HK-2 (cell line): ENCODE measurements at regions not wholly inside any gene's neighbourhood (a gene's known extent, or its start where the extent isn't known, plus 50 kb on each side); places are given as distances from the start of the nearest gene placed in this dataset.

ENCODE experiments used
- DNase-seq: peaks from one replicate; pipeline ENCODE4 v3.0.0-alpha.2; 2018; ENCODE audit not compliant: unreplicated experiment

DNA sequence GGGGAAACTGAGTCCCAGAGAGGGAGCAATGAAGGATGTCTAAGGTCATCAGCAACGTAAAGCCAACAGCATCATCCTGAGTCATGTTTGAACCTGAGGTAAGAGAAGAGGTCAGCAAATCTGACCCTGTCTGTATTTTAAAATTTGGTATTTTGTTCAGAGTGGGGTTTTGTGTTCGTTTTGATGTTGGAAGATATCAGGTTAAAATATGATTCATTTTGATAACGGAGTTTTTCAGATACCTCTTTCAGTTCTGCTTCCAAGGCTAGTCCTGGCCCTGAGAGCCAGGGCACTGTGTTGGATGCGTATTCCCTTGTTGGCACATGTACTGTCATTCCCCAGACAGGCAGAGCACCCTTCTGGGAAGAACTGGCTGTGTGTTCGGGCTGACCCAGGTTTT is 291.0 kb downstream of the NSG2 start:
- no peak for DNase-seq

DNA sequence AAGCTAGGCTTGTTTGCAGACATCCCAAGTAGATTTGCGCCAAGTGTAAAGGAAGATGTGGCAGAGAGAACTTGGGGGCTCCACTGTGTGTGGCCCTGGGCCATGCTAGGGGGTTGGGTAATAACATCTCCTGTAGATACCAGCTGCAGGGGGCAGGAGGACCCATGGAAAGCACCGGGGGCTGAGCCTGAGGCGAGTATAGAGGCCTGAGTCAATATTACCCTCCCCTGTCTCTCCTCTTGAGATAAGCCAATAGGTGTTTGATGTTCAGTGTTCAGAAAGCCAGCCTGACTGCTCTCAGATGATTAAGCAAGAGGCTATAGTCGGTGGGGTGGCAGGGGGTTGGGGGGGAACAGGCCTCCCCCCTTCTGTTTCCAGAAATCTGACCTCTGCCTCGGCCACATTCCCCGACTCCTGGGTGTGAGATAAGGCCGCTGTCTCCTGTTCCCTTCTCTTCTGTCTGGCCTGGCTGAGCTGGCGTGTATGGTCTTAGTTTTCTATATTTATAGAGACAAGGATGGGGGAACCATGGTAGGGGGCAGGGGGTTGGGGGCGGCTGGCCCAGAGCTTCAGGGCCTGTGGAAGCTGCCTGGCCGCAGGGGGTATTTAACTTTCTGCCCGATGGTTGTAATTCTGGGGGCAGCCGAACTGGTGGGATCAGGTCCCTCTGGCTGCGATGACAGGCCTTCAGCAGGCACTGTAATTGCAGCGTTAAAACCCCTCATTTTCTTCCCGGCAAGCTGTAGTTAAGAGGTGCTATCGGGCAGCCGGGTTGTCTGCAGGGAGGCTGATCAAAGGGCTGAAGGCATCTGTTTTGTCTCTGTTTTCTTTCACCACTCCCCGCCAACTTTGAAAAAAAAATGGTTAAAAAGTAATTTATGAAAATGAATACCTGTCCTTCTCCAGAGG is 292.0 kb downstream of the NSG2 start:
- no peak for DNase-seq

DNA sequence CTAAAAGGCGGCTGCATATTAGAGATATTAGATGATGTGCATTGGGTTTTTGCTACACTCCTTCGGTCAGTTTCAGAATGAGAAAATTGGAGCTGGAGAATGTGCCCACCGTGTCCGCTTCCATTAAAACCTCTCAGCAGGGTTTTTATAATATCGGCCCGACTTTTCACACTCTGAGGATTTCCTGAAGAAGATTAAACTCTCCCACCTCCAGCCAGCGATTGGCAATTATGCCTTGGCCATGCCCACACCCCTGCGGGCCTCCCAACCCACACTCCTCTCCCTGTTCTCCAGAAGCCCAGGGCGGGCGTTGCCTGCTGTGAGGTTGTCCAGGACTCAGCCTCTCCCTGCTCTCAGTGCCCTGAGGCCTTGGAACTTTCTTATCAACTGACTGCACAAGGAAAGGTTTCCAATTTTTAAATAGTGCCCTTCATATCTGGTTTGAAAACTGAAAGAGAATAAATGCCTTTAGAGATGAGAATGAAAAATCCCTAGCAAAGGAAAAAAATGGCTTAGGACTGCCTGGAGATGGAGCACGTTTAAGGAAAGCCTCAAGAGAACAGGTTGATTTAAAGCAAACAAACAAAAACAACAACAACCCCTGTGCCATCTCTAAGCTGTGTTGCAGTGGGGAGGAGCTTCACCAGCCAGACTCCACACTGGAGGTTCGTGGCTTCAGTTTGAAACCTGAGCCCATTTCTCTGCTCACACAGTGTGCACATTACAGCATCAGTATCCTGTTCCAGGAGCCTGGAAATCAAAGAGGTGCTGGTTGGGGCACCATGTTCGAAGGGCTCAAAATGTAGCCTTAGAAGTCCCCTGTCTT is 292.9 kb downstream of the NSG2 start:
- DNase-seq, result no peak

DNA sequence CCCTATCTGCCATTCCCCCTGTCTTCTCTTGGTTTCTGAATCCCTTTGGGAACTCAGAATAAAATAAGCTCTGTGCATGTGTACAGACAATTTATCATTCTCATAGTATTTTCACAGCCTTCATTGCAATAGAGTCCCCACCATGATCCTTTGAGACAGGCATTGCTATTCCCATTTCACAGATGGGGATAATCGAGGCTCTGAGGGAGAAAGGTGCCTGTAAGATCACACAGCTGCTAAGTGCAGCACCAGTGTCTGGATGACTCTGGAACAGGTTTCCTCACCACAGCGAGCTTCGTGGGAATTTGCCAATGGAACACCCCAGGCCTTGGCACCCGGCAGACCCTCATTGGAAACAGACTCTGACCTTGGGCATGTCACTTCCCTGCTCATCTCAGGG is 293.6 kb downstream of the NSG2 start:
- no peak for DNase-seq

DNA sequence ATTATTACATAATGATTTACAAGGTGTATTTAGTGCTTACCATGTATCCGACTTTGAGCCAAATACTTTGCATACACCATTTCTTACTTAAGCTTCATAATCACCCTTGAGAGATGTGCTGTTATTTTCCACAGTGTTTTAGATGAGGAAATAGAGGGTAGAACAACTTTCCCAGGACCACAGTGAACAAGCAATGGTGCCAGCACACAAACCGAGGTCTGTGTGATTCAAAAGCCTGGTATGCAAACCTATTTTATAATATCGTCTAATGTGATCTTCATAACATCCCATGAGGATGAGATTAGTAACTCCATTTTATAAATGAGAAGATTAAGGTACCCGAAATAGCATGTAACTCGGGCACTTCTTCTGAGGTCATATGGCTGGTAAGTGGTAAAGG is 294.7 kb downstream of the NSG2 start:
- no peak for DNase-seq

DNA sequence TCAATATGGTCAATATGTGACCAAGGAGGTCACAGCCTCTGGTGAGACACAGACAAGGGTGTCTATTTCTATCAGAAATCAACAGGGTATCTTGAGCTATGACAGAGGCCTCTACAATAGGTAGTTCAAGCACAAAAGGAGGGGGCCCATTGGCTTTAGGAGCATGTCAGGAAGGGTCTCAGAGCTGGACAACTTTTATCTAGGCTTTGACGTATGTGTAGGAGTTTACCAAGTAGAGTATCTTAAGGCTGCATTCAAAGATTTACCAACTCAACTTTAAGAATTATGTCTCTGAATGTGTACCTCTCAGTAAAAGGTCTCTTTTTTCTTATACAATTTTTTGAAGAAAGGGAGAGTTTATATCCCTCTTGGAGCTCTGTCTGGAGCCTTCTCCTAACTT is 297.2 kb downstream of the NSG2 start:
- DNase-seq, result no peak

DNA sequence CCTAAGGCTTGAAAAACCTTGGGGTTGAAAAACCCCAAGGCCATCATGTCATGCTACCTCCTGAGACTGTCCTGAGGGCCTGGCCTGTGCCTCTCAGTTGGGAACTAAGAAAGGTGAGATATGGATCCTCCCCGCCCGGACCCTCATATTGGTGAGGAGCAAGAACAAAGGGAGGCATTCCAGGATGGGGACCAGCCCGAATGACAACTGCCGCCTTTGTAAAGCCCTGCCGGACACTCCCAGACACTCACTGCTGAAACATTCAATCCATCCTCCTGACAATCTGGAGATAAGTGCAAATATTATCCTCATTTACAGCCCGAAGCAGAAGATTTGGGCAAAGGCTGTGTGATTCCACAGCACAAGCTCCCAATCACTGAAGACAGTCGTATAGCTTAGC is 298.3 kb downstream of the NSG2 start:
- DNase-seq, result no peak

DNA sequence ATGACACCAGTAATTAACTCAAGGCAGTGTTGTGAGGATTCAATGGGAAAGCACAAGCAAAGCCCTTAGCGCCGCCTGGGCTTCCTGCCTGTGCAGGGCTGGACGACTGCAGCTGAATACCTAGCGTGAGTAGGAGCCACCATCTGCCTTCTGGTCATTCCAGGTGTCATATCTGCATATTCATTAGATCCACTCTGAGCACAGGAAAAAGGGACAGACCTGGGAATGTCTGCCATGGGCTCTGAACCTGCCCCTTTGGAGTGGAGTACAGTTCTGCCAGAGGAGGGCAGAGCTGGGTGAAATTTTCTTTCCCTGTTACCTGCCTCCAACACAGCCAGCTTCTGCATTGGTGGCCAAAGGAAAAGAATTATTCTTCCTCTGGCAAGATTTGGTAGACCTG is 298.8 kb downstream of the NSG2 start:
- DNase-seq, result no peak

DNA sequence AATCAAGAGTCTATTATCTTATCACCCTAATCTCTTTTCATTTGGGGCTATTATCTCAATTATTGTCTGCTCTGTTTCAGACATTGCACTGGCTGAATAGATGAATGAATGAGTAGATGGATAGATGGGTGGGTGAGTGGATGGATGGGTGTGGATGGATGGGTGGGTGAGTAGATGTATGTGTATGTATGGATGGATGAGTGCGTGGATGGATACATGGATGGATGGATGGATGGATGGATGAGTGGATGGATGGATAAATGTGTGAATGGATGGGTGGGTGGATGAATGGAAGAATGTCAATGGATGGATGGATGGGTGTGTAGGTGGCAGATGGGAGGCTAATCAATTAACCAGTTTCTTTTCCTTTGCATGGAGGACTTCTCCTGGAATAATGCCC is 301.7 kb downstream of the NSG2 start:
- no peak for DNase-seq

DNA sequence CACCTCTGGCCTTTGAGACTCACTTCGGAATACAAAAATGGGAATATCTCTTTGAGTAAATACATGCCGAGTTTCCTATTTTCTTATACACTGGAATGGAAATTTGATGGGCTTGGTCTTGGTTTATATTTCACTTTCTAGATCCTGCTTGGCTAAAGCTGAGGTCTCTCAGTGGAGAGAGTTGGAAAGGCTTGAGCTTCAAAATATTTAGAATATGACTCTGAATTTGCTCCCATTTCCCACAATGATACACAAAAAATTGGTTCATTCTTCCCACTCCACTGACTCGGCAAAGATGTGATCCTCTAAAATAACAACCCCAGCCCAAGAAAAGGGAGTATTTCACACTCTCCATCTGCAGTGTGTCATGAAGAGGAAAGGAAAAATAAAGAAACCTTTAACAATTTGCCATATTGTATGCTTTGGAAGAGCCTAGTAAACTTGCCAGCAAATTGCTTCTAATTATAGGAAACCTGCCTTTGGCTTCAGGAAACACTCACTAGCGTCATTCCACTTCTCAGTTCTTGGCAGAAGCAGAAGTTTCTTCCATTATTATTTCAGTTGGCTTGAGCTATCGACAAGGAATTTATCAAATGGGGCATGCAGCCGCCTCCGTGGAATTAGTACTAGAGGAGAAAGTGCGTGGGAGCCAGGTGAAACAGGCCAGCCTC is 302.9 kb downstream of the NSG2 start:
- DNase-seq, result no peak

DNA sequence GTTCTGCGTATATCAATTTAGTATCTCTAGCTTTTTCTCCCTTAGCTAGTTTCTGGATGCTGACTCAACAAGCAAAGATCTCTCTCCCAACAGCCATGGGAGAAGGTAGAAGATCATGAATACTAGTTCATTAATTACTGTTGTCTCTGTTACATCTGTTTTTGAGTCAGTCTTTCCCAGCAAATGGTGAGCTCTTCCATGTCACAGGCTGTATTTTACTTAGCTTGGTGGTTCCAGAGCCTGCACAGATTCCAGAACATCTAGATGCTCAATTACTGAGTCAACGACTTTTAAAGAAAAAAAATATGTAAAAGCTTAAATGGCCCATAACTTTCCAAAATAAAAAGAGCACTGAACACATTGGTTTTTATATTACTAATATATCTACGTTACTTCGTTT is 307.2 kb downstream of the NSG2 start:
- no peak for DNase-seq

DNA sequence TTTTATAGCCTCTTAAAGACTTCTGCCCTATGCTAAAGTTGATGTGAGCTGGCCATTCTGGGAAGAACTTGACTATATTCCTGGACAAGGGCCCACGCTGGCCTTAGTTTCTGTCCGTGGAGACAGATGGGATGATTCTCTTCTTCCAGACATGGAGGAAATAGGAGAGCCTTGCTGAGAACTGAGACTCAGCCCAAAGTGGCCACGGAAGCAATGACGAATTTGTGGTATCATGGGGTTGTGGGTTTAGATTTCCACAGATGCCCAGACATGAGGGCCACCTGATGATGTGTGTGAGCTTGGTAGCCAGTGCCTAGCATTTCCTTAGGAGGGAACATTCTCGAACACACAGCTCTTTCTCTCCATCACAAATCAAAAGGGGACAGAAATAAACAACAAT is 309.1 kb downstream of the NSG2 start:
- no peak for DNase-seq

DNA sequence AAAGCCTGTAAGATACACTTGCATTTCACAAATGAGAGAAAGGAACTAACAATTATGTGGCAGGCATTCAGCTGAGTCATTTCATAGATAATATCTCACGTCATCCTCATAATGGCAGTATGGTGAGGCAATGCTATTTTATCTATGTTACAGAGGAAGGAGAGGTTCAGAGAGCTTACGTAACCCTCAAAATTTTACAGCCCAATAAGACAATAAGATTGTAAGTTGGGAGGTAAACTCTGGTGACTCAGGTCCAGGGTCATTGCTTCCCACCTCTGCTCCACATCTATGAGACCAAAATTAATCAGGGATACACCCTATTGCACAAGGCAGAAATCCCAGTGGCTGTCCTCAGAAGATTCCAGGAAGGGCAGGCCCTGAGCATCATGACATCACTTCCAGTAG is 309.7 kb downstream of the NSG2 start:
- no peak for DNase-seq

DNA sequence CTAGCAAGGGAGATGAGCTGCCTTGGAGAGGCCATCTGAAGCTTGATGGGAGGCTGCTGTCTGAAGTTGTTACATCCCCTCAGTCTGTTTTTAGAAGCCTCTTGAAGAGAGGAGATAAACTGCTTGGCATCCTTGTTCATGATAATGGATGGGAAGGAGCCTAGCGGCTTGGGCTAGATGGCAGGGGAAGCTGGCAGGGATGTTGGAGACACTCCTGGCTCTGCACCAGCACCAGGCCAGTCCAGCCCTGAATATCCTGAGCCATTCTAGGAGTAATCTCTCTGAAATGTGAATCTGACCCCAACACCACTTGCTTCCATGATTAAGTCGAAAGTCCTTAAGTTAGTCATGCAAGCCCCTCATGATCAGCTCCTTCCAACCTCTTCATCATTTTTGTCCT is 310.5 kb downstream of the NSG2 start:
- no peak for DNase-seq

DNA sequence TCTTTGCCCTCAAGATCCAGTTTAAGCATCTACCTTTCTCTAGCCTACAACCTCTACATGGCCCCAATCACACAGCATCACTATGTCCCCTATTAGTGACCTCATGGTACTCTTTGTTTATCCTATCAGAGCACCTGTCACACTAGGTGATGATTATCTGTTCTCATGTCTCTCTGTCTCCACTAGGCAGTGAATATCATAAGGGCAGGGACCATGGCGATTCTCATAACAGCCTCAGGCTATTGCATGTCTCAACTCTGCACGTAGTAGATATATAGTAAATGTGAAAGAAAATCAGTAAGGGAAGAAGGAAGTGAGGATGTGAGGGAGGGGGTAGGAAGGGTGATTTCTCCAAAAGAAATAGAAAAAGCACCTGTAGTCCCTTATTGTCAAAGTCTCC is 311.0 kb downstream of the NSG2 start:
- DNase-seq, result no peak

DNA sequence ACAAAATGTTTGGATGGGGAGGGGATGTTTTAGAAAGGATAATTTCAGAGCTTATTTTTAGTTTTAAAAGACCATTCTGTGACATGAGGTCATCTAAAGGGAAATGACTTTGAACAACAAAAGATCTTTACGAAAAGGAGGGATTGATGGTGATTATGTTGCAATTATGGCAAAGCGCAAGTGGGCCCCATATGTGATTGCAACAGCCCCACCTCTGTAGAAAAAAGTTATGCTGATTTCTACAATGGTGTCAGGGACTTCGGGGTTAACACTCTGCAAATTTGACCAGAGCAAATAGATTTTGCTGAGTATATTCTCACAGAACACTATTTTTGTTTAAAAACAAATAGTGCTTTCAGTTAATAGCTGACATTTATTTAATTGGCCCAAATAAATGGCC is 312.8 kb downstream of the NSG2 start:
- no peak for DNase-seq

DNA sequence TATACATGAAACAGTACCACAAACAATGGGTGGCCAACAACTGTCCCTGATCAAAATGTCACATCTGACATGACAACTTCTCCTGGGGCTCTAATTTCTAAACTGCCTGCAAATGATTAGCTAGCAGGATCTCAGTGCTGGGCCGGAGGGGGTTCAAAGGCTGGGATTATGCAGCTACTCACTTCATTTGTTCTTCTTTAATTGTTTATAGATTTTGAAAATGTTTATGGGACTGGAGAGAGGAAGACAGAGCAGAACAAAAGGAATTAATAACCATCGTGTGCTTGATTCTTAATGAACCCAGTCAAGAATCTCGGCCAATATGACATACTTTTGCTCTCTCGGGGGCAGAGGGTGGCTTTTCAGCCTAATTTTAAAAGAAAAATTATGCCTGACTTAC is 313.6 kb downstream of the NSG2 start:
- no peak for DNase-seq

DNA sequence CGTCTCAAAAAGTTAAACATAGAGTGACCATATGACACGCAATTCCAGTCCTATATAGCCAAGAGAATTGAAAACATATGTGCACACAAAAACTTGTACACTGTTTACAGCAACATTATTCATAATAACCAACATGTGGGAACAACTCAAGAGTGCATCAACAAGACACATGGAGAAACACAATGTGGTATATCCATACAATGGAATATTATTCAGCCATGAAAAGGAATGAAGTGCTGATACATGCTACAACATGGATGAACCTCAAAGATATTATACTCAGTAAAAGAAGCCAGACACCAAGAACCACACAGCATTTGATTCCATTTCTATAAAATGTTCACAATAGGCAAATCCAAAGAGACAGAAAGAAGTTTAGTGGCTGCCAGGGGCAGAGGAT is 317.0 kb downstream of the NSG2 start:
- no peak for DNase-seq

DNA sequence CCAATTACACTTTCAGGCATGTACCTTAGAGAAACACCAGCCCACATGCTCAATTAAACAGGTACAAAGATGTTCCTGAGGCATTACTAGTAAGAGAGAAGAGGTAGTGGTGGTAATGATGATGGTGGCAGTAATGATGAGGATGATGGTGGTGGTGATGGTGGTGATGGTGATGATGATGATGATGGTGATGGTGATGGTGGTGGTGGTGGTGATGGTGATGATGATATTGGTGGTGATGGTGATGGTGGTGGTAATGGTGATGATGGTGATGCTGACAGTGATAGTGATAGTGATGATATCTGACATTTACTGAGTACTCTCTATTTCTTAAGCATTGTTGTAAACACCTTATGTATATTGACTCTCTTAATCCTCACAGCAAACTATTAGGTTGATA is 318.4 kb downstream of the NSG2 start:
- no peak for DNase-seq

DNA sequence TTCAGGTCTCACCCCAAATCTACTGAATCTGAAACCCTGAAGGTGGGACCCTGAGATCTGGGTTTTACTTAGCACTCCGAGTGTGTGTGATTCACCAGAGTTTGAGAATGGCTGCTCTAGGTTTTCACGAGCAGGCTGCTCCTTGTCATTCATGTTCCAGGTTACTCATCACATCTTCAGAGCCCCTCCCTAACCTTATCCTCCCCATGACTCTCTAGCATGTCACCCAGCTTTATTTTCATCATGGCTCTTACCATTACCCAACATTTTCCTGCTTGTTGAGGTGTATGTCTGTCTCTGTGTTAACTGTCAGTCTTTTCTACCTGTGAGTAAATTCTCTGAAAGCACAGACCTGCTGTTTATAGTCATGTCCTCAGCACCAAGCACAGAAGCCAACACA is 319.2 kb downstream of the NSG2 start:
- DNase-seq, result no peak

DNA sequence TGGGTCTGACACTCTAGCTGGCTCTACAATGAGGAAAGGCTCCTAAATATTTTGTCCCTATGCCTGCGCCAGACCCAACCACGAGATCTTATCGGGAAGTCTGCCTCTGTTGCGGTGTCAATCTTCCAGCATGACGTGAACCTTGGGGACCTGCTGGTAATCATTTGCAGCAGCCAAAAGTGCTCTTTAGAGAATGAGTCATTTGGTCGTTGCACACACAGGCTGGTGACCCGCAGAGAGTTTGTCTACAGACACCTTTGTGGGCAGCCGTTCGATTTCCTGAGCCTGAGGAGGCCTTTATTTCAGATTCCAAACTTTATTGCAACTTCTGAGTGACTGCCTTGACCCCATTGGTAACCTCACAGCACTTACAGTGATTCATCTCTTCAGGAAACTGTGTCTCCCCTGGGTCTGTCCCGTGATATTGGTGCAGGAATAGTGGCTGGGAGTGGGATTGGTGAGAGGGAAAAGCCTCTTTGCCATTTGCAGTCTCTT is 326.1 kb downstream of the NSG2 start:
- DNase-seq, result peak; percentile 4

DNA sequence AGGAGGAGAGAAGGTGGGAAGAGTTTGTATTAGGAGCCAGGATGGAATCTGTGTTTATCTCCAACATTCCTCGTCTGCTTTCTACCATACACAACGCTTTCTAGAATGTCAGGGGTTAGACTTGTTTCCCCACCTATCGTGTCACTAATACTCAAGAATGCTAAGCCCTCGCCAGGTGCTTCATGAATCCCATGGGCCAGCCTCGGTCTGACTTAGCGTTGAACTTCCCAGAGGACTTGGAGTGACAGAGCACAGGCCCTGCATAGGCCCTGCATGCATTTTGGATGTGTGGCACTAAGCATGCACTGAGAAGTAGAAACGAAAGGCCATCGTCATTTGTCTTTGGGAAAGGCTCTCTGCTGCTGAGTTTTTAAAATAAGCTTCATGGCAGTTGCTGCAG is 328.7 kb downstream of the NSG2 start:
- DNase-seq, result no peak
